Liver (tissue), 2 donors: ENCODE measurements at regions not wholly inside any gene's neighbourhood (a gene's known extent, or its start where the extent isn't known, plus 50 kb on each side); places are given as distances from the start of the nearest gene placed in this dataset.

Experiments
- HNF4A ChIP-seq, 2 donors: conservative IDR thresholded peaks; 2 replicates each; pipeline ENCODE4 v1.6.1; 2016; ENCODE audit warnings: antibody characterized with exemption in 2 of 2, mild to moderate bottlenecking in 2 of 2
- donor health status: healthy.

GRCh38 chr1:114037962-114038816 lies 58.9 kb downstream of the OLFML3 start (continued):
- no peak for TF ChIP-seq HNF4A (conservative IDR thresholded peaks at IDR 0.05)
